Adrenal gland (tissue), 5 donors: ENCODE measurements at regions not wholly inside any gene's neighbourhood (a gene's known extent, or its start where the extent isn't known, plus 50 kb on each side); places are given as distances from the start of the nearest gene placed in this dataset.

Experiments
- CTCF ChIP-seq, 6 experiments: fragments of 450-650 bp in 4 of 6; fragments of 200-600 bp in 2 of 6; sonication (generic) in 1 of 6; IDR thresholded peaks; 1 replicate in 5 of 6; 2 replicates in 1 of 6; pipeline versions ENCODE4 v1.5.1 to v1.8.0; 2016 to 2021; ENCODE audit warnings: antibody characterized with exemption in 6 of 6, mild to moderate bottlenecking in 2 of 6, moderate library complexity in 1 of 6
- POLR2A ChIP-seq, 2 donors: fragments of 450-650 bp; IDR thresholded peaks; one replicate each; pipeline ENCODE4 v1.6.1; 2017; ENCODE audit warnings: antibody characterized with exemption in 2 of 2, mild to moderate bottlenecking in 2 of 2, moderate library complexity in 1 of 2
- donor health status: DM: no; HTN: no; CAD: no.

DNA sequence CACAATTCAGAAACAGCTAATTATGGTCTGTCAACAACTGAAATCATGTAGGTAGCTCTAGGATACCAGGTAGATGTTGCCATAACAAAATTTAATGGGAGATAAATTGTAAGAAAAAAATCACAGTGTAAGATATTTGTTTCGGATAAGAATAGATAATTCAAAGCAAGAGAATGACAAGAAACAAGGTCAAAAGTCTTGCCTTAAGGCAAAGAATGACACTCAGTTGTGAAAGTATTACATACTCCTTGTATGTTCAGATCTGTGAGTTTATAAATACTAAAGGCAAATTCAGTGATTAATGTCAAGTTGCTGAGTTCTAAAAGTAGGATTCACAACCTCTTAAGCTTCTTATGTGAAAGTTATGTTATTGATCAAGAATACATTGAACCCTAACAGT lies 772.2 kb upstream of the SGO1 start:
- no peak for TF ChIP-seq CTCF (IDR thresholded peaks at IDR 0.05)
- no peak for TF ChIP-seq POLR2A (IDR thresholded peaks at IDR 0.05)
